ENCODE measurements at regions not wholly inside any gene's neighbourhood (a gene's known extent, or its start where the extent isn't known, plus 50 kb on each side); places are given as distances from the start of the nearest gene placed in this dataset.
"Not testable (repeated sequence)": the region's sequence is repeated elsewhere in the genome, so short reads cannot be mapped to it uniquely, and the experiment has no call there.

GRCh38 chr10:30732671-30733070 lies 103.1 kb upstream of the LYZL2 start:
- DNase-seq (ENCODE audit: low read depth in 2 of 2) = no peak

DNA sequence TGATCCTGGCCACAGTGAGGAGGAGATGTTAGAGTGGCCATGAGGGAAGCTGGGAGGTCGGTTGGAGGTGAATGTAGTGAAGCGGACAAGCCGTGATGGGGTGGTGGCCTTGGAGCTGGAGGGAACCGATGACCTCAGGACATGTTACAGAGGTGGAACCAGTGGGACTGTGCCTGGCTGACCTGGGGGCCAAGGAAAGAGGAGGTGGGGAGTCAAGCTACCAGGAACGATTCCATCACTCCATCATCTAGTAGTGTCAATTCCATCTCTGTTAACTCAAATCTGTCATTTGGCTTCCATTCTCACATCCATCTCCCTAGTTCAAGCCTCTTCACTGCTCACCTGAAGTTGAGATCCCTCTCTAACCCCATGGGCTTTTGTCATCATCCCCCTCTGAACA lies 102.4 kb upstream of the LYZL2 start:
- DNase-seq (ENCODE audit: low read depth in 2 of 2) = no peak

DNA sequence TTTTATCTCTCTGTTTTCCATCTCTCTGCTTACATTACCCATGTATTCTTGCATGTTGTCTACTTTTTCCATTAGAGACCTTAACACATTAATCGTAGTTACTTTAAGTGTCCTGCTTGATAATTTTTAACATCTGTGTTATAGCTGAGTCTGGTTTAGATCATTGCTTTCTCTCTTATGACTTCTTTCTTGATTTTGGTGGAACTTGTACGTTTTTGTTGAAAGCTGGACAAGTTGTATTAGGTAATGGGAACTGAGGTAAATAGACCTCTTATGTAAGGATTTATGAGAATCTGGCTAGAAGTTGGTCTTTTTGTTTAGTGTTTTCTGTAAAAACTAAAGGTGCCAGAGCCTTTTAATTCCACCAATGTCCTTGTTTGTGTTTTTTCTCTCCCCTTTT lies 100.8 kb upstream of the LYZL2 start:
- no peak for DNase-seq (ENCODE audit: low read depth in 2 of 2)

DNA sequence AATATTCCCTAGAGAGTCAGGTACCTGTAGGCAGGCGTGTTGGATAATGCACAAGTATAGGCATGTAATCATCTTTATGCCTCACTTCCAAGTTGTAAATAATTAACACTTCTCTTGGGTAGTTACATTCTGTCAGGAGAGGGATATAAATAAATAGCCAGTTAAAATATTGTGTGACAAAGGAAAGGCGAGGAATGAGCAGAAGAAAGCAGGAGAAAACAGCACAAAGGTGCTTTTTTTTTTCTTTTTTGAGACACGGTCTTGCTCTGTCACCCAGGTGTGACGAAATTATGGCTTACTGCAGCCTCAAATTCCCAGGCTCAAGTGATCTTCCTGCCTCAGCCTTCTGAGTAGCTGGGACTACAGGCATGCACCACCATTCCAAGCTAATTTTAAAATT lies 99.2 kb upstream of the LYZL2 start:
- DNase-seq (ENCODE audit: low read depth in 2 of 2) = no peak

GRCh38 chr10:30728127-30728526 lies 98.6 kb upstream of the LYZL2 start:
- DNase-seq (ENCODE audit: low read depth in 2 of 2) = no peak

DNA sequence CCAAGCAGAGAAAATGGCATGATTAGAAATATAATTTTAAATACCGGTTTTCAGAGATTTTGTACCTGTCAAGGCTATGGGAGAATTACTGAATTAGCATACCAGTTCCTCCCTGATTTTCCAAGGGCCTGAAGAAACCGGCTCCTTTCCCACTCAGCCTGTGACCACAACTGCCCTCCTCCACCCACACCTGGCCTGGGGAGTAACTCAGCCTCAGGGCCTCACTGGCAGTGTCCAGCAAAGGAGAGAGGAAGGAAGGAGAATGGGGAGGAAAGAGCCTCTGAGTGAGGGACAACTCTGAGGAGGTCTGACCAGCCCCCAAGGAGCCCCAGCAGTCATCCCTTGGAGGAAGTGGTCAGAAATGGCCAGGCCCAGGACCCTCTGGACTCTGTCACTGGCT lies 98.0 kb upstream of the LYZL2 start:
- no peak for DNase-seq (ENCODE audit: low read depth in 2 of 2)

DNA sequence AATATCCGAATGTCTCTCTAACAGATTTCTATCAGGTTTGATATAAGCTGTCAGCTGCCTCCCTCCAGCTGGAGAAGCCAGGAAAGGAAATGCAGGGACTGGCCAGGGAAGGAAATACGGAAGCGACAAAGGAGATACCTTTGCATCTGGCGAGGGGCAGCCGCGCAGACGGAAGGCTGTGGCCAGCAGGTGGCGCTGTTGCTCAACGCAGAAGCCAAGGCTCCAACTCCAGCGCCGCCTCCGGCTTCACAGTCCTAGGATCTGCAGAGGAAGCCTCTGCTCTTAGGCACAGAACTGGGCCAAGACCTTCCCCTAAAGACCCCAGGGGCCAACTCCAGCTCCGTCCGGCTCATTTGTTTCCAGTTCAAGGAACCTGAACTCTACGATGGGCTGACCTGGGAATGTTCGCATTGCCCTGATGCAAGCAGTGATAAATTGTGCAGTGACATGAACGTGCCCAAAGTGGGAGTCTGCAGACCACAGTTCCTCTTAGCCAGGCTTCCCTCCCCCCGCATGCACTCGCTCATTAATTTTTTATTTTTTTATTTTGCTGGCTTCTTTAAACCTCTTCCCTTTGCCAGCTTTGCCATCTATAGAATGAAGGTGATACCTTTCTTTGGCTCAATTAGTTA lies 97.3 kb upstream of the LYZL2 start:
- peak; percentile 83 to 85 for DNase-seq (ENCODE audit: low read depth in 2 of 2)

DNA sequence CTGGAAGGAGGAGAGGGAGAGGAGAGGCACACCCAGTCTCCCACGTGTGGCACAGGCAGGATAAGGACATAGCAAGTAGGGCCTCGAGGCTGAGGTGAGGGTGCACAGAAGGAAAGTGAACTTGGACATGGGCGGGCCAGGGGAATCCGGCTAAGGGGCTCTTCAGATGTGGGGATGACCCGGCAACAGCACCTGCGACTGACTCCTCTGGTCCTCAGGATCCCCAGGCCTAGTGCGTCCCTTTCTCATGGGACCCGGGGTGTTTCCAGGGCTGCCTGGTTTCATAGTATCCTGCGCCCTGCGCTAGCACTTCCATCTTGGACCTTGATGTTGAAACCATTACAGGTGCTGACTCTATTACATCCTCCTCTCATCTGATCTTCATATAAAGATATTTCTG lies 96.1 kb upstream of the LYZL2 start:
- no peak for DNase-seq (ENCODE audit: low read depth in 2 of 2)

DNA sequence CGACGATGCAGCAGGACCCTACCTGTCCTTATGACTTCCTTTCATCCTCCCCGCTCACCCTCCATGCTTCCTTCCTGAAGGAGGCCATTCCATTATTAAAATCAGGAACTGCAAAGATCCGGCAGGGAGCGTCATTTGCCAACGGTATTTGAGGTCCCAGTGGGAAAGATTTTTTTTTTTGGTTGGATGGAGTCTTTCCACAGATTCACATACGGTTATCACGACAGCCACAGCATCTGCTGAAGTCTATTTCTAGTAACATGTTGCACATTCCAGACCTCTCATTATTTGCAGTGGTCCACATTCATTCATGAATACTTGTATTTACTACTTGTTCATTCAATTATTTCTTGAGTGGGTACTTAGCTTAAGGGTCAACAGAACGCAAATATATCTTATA lies 94.7 kb upstream of the LYZL2 start:
- DNase-seq (ENCODE audit: low read depth in 2 of 2) = no peak

GRCh38 chr10:30722956-30723620 lies 93.5 kb upstream of the LYZL2 start:
- no peak for DNase-seq (ENCODE audit: low read depth in 2 of 2)

GRCh38 chr10:30719832-30720231 lies 90.3 kb upstream of the LYZL2 start:
- DNase-seq (ENCODE audit: low read depth in 2 of 2) = no peak

DNA sequence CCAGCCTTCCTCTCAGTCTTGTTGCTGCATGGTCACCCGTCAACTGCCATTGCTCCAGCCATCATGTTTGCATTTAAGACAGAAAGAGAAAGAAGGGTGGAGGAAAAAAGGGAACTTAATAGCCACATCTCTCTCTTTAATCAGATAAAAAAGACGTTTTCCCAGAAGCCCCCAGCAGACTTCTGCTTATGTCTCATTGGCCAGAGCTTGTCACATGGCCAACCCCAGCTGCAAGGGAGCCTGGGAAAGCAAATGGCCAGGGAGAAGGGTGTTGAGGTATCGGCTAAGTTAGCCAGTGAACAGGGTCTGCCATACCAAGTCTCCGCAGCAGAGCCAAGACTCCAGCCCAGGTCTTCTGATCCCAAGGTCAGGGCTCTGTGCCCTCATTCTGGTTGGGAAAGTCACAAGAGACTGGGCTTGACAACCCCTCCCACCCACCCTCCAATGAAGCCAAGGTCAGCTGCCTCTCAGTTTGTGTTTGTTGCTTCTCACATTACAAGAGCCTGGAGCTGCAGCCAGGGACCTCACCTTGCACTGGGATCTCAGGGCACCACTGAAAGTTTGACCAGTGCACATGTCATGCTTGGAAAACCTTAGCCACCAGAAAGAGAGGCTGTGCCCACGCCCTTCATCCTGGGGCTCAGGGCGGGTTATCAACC lies 80.3 kb upstream of the LYZL2 start:
- no peak for DNase-seq (ENCODE audit: low read depth in 2 of 2)

GRCh38 chr10:30709229-30709628 lies 79.7 kb upstream of the LYZL2 start:
- DNase-seq (ENCODE audit: low read depth in 2 of 2) = no peak

GRCh38 chr10:30708234-30708633 lies 78.7 kb upstream of the LYZL2 start:
- DNase-seq (ENCODE audit: low read depth in 2 of 2) = no peak

GRCh38 chr10:30706189-30706588 lies 76.6 kb upstream of the LYZL2 start:
- DNase-seq (ENCODE audit: low read depth in 2 of 2) = not testable (repeated sequence)

DNA sequence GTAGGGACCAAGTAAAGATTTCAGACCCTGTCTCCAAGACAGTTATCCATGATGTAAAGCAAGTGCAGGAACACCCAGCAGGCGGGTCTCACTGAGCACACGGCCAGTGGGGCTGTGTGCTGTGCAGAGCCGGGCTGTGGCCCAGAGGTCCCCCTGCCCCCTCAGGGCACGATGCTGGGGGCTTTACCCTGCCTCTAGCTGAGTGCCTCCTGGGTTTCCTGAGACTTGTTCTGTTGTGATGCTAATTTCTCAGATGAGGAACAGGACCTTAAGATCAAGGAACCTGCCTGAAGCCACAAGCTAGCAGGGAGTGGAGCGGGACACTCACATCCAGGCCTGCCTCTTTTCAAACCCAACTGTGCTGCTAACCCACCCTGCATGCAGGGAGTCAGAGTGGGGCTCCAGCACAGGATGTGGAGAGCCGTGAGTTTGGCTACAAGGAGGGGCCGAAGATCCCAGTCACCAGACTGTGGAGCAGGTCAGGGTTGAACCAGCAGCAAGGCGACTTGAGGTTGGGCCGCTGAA lies 76.1 kb upstream of the LYZL2 start:
- no peak for DNase-seq (ENCODE audit: low read depth in 2 of 2)

DNA sequence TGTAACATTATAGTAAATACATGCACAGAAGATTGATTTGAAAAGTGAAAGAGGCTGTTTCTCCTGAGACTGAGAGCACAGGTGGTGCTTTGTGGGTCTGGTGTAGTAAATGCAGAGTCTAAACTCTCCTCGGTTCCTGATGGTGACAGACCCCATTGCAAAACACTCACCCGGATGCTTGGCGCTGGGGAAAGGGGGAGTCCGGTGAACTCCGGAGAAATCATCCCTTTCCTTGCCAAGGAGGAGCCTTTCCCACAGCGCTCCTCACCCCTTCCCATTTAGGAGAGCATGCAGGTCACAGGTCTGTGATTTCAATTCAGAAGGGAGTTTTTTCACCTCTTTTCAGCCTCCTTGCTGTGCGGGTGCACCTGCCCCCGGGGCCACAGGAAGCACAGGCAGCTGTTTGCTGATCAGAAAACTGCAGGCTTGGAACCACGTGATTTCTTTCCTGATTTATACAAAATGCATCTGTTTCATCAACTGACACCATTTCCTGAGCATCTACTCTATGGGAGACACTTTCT lies 75.6 kb upstream of the LYZL2 start:
- no peak for DNase-seq (ENCODE audit: low read depth in 2 of 2)

- not testable (repeated sequence) for DNase-seq (ENCODE audit: low read depth in 2 of 2)
Observed at GRCh38 chr10:30704601-30705100, 75.1 kb upstream of the LYZL2 start.

GRCh38 chr10:30704026-30704600 lies 74.6 kb upstream of the LYZL2 start:
- DNase-seq (ENCODE audit: low read depth in 2 of 2) = no peak

- not testable (repeated sequence) for DNase-seq (ENCODE audit: low read depth in 2 of 2)
Observed at GRCh38 chr10:30703446-30703845, 73.9 kb upstream of the LYZL2 start.

- no peak for DNase-seq (ENCODE audit: low read depth in 2 of 2)
Observed at GRCh38 chr10:30702860-30703259, 73.3 kb upstream of the LYZL2 start.

Data from activated CD4-positive, alpha-beta T cell treated with anti-CD3 and anti-CD28 coated beads for 24 hours (primary cell).